Fibroblast of lung (primary cell): ENCODE measurements at regions not wholly inside any gene's neighbourhood (a gene's known extent, or its start where the extent isn't known, plus 50 kb on each side); places are given as distances from the start of the nearest gene placed in this dataset.

Source experiments
- EZH2 ChIP-seq: IDR thresholded peaks from 2 replicates; pipeline ENCODE4 v1.5.1; 2012; ENCODE audit warnings: low read length, control low read depth, mild to moderate bottlenecking; ENCODE audit errors: missing control alignments
- TF ChIP-seq, protein P1 (sequence below), 2 donors: IDR thresholded peaks in 1 of 2; conservative IDR thresholded peaks in 1 of 2; 1 replicate in 1 of 2; 2 replicates in 1 of 2; pipeline ENCODE4 v1.5.1; 2011 to 2012; ENCODE audit warnings: low read length in 2 of 2, control low read depth in 1 of 2, inconsistent platforms in 1 of 2, low read depth in 1 of 2, mild to moderate bottlenecking in 1 of 2

DNA sequence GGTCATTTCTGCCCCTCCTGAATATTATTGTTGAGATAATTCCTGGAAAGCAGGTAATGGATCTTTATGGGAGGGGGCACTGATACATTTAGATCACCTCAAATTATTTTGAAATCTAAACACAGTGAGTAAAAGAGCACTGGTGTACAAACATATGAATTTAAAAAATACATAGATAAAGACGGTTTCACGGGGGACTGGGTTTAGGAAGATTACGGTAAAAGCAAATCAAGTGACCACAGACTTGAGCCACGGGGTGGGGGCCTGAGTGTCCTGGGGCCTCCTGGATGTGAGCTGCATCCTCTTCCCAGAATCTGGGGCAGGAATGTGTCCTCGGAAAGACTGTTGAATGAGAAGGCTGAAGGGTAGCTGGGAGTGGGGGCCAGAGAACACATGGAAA lies 219.1 kb upstream of the KLF6 start:
- TF ChIP-seq, protein P1, sequence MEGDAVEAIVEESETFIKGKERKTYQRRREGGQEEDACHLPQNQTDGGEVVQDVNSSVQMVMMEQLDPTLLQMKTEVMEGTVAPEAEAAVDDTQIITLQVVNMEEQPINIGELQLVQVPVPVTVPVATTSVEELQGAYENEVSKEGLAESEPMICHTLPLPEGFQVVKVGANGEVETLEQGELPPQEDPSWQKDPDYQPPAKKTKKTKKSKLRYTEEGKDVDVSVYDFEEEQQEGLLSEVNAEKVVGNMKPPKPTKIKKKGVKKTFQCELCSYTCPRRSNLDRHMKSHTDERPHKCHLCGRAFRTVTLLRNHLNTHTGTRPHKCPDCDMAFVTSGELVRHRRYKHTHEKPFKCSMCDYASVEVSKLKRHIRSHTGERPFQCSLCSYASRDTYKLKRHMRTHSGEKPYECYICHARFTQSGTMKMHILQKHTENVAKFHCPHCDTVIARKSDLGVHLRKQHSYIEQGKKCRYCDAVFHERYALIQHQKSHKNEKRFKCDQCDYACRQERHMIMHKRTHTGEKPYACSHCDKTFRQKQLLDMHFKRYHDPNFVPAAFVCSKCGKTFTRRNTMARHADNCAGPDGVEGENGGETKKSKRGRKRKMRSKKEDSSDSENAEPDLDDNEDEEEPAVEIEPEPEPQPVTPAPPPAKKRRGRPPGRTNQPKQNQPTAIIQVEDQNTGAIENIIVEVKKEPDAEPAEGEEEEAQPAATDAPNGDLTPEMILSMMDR (conservative IDR thresholded peaks at IDR 0.05 in 1 of 2, IDR thresholded peaks at IDR 0.05 in 1 of 2; ENCODE audit: low read depth in 1 of 2, low read length in 2 of 2): no peak
- TF ChIP-seq EZH2: no peak
